ENCODE measurements at regions not wholly inside any gene's neighbourhood (a gene's known extent, or its start where the extent isn't known, plus 50 kb on each side); places are given as distances from the start of the nearest gene placed in this dataset.

GRCh38 chr1:239436286-239436685 lies 49.9 kb downstream of the CHRM3 start:
- intact Hi-C loops (cut with micrococcal nuclease; ENCODE audit: unreplicated experiment): no loop called here
- TF ChIP-seq CTCF (conservative IDR thresholded peaks at IDR 0.05; ENCODE audit: low read length) (no peak), EZH2phosphoT487 (IDR thresholded peaks at IDR 0.05; ENCODE audit: borderline replicate concordance, low read depth, low read length) (no peak)
- H4K20me1 ChIP-seq (ENCODE audit: insufficient read depth, low read length): no peaks in the 10 kb centered on the region
- ChIA-PET CTCF (ENCODE audit: unreplicated experiment) (no interaction called here), POLR2A (interaction anchor here (0.6 kb wide), 1 partner anchor 17 kb away, joined by 3 read pairs; no protein-coding TSS in a partner anchor)
- H3K9me3 ChIP-seq (ENCODE audit: low read length): no peaks in the 10 kb centered on the region
- H2AFZ ChIP-seq (ENCODE audit: low read length): no peak overlapping the region
- no peaks in the 10 kb centered on the region for H3K36me3 ChIP-seq (ENCODE audit: insufficient read depth, low read length)
- no peaks in the 10 kb centered on the region for H3K79me2 ChIP-seq (ENCODE audit: insufficient read depth, low read depth, low read length)
- no peak overlapping the region for H3K4me3 ChIP-seq (ENCODE audit: low read depth, low read length, poor library complexity, severe bottlenecking)
- DNase-seq (ENCODE audit: low spot score): no peak
- no peaks in the 10 kb centered on the region for H3K4me1 ChIP-seq (ENCODE audit: insufficient read depth, low read length, poor library complexity, severe bottlenecking)
- no peak overlapping the region for H3K4me2 ChIP-seq (ENCODE audit: low read length)
- H3K9me2 ChIP-seq (ENCODE audit: insufficient read depth, low read length): no peaks in the 10 kb centered on the region
- H3K27ac ChIP-seq (ENCODE audit: low read depth, low read length, poor library complexity, severe bottlenecking): no peak overlapping the region
- BruUV-seq (replicated peaks): no TSS peak

- CTCF ChIA-PET (ENCODE audit: unreplicated experiment): no interaction called here
- no peaks in the 10 kb centered on the region for H3K4me1 ChIP-seq (ENCODE audit: insufficient read depth, low read length, poor library complexity, severe bottlenecking)
- no peaks in the 10 kb centered on the region for H3K36me3 ChIP-seq (ENCODE audit: insufficient read depth, low read length)
- DNase-seq (ENCODE audit: low spot score): no peak
- no peaks in the 10 kb centered on the region for H4K20me1 ChIP-seq (ENCODE audit: insufficient read depth, low read length)
- no TSS peak for BruUV-seq (replicated peaks)
- no peaks in the 10 kb centered on the region for H3K9me3 ChIP-seq (ENCODE audit: low read length)
- no peak overlapping the region for H3K4me3 ChIP-seq (ENCODE audit: low read depth, low read length, poor library complexity, severe bottlenecking)
- H3K27ac ChIP-seq (ENCODE audit: low read depth, low read length, poor library complexity, severe bottlenecking): no peak overlapping the region
- H3K4me2 ChIP-seq (ENCODE audit: low read length): no peak overlapping the region
- TF ChIP-seq CTCF (conservative IDR thresholded peaks at IDR 0.05; ENCODE audit: low read length): no peak
- TF ChIP-seq EZH2phosphoT487 (IDR thresholded peaks at IDR 0.05; ENCODE audit: borderline replicate concordance, low read depth, low read length): no peak
- H3K79me2 ChIP-seq (ENCODE audit: insufficient read depth, low read depth, low read length): no peaks in the 10 kb centered on the region
- intact Hi-C loops (cut with micrococcal nuclease; ENCODE audit: unreplicated experiment): no loop called here
- H2AFZ ChIP-seq (ENCODE audit: low read length): no peak overlapping the region
- H3K9me2 ChIP-seq (ENCODE audit: insufficient read depth, low read length): no peaks in the 10 kb centered on the region
- POLR2A ChIA-PET: no interaction called here
These were observed 51.5 kb downstream of the CHRM3 start for GRCh38 chr1:239437822-239438221.

GRCh38 chr1:239438891-239439290 lies 52.5 kb downstream of the CHRM3 start:
- Histone ChIP-seq H3K79me2 (ENCODE audit: insufficient read depth, low read depth, low read length) (no peaks in the 10 kb centered on the region), H2AFZ (ENCODE audit: low read length) (no peak overlapping the region), H3K4me3 (ENCODE audit: low read depth, low read length, poor library complexity, severe bottlenecking) (no peak overlapping the region), H3K9me2 (ENCODE audit: insufficient read depth, low read length) (no peaks in the 10 kb centered on the region), H3K4me1 (ENCODE audit: insufficient read depth, low read length, poor library complexity, severe bottlenecking) (no peaks in the 10 kb centered on the region), H3K4me2 (ENCODE audit: low read length) (no peak overlapping the region), H3K9me3 (ENCODE audit: low read length) (no peaks in the 10 kb centered on the region), H3K27ac (ENCODE audit: low read depth, low read length, poor library complexity, severe bottlenecking) (no peak overlapping the region), H4K20me1 (ENCODE audit: insufficient read depth, low read length) (no peaks in the 10 kb centered on the region), H3K36me3 (ENCODE audit: insufficient read depth, low read length) (no peaks in the 10 kb centered on the region)
- ChIA-PET POLR2A (no interaction called here), CTCF (ENCODE audit: unreplicated experiment) (no interaction called here)
- intact Hi-C loops (cut with micrococcal nuclease; ENCODE audit: unreplicated experiment): no loop called here
- TF ChIP-seq CTCF (conservative IDR thresholded peaks at IDR 0.05; ENCODE audit: low read length) (no peak), EZH2phosphoT487 (IDR thresholded peaks at IDR 0.05; ENCODE audit: borderline replicate concordance, low read depth, low read length) (no peak)
- no peak for DNase-seq (ENCODE audit: low spot score)
- BruUV-seq (replicated peaks): no TSS peak

Data from OCI-LY7 (cell line).